GM19324 (cell line): ENCODE measurements at regions not wholly inside any gene's neighbourhood (a gene's known extent, or its start where the extent isn't known, plus 50 kb on each side); places are given as distances from the start of the nearest gene placed in this dataset.
"Not testable (repeated sequence)": the region's sequence is repeated elsewhere in the genome, so short reads cannot be mapped to it uniquely, and the experiment has no call there.

Source experiments
- ATAC-seq: cut with Tn5 transposase; IDR thresholded peaks from one replicate; pipeline ENCODE4 v1.9.1; 2021; ENCODE audit warnings: mild to moderate bottlenecking, moderate library complexity; ENCODE audit not compliant: unreplicated experiment, low FRiP score

DNA sequence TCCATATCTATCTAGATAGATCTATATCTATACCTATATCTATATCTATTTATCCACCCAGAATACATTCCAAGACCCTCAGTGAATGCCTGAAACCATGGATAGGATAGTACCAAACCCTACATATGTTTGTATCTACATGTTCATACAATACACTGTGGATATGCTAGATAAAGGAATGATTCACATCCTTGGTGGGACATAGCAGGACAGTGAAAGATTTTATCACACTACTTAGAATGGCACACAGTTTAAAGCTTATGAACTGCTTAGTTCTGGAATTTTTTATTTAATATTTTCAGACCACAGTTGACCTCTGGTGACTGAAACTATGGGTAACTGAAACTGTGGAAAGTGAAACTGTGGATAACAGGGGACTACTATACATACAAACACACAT lies 198.8 kb upstream of the TTC14 start:
- no peak for ATAC-seq

DNA sequence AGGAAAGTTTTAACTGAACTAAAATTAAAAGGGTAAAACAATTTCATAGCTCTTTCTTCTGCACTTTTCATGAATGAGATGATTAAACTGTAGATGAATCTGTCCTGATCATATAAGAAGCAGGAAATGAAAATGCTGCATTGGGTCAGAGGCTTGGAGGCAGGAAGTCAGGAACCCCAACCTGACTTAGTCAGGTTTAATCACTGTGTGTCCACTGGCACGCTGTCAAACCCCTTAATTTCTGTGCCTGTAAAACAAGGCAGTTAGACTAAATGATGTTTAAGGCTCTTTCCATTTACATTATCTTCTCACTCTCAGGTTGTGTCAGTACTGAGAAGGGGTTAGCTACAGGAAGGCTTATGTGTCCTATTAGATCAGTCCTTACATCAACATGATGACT lies 193.3 kb upstream of the TTC14 start:
- no peak for ATAC-seq

DNA sequence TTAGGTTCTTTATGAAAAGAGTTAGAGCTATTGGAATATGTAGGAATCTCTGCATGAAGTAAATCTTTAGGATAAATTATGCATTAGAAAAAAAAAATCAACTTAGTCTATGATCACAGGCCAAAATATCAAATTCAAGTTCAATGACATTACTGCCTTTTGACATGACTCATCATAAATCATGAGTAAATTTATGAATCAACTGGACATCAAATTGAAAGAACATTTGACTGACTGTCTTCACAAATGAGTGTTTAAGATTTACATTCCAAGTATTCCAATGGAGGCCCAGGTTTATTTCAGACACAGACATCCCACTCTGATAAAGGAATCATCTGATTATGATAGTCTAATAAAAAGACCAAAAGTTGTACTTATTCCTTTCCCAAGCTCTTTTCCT lies 192.8 kb upstream of the TTC14 start:
- no peak for ATAC-seq

DNA sequence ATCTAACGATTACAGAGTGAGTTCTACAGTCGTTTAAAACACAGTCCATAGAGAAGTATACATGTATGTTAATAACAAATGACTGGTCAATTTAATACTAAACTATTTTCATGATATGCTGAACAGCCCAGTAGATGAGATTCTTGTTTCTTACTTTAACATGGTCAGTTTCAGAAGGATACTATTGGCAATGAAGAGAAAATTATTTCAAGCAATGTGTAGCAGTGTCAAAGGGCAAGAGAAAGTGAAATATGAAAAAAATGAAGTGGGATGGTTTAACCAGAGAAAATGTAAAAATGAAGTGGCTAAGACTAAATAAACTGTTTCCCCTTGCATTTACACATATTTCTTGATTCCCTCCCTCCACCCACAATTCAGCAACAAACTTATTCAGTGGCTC lies 192.1 kb upstream of the TTC14 start:
- no peak for ATAC-seq

- ATAC-seq, result no peak
These were observed 187.8 kb upstream of the TTC14 start for GRCh38 chr3:180414157-180414556.

DNA sequence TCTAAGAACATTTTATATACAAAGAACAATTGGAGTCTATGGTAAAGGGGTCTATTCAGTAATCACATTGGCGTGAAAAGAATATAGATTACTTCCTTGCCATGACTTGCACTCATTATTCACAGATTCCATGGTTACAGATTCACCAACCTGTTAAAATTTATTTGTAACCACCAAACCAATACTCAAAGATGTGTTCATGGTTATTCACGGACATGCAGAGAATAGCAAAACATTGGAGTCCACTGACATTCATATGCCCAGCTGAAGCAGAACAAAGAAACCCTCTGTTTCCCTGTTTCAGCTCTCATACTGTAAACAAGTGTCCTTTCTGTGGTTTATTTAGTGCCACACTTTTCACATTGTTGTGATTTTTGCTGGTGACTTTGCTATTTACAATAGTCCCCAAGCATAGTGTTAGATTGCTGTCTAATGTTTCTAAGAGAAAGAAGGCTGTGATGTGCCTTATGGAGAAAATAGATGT lies 185.8 kb upstream of the TTC14 start:
- no peak for ATAC-seq

GRCh38 chr3:180417241-180417640 lies 184.7 kb upstream of the TTC14 start:
- ATAC-seq, result no peak

GRCh38 chr3:180420016-180420415 lies 181.9 kb upstream of the TTC14 start:
- ATAC-seq, result no peak

DNA sequence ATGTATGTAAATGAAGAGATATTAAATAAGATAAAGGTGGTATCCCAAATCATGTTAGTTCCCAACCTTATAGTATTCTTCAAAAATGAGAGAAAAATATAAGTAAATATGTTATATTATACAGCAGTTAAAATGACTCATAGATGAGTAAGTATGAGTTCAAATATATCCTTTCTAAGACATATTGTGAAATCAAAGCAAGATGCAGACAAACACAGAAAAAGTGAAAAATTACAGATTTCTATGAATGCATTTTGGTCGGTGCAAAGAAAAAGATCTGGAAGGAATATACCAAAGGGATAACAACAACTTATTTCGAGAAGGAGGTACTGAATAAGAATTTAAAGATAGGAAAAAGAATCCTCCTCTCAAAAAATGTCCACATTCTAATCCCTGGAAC lies 181.2 kb upstream of the TTC14 start:
- no peak for ATAC-seq

GRCh38 chr3:180421221-180421620 lies 180.7 kb upstream of the TTC14 start:
- ATAC-seq, result no peak

- ATAC-seq, result no peak
These were observed 180.2 kb upstream of the TTC14 start for GRCh38 chr3:180421721-180422120.

DNA sequence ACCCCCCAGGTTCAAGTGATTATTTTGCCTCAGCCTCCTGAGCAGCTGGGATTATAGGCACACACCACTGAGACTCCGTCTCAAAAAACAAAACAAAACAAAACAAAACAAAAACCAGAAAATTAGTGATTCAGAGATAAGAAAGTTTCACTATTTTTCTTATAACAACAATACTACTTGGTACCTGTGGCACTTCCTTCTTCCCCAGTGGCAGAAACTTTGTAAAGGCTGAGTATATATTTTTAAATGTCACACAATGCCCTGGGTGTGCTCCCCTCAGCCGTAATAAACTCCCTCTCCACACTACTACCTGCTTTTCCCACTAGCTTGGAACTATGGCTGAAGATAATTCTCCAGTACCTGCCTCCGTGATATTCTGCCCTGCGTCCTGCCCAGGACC lies 177.7 kb upstream of the TTC14 start:
- not testable (repeated sequence) for ATAC-seq

DNA sequence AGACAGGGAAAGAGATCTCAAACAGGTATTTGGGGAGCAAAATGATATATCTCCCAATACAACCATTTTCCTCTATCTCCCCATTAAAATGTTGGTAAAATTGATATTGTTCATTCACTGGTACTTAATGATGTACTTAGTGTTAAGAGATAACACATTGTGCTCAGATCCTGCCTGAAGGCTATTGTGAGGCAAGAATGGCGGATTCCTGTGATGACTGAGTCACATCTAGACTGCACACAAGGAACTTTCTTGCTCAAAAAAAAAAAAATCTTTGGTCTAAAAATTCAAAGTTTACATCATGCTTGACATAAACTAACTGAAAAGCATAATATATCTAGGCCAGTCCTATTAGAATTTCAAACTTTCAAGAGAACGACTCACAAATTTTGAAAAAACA lies 171.1 kb upstream of the TTC14 start:
- no peak for ATAC-seq

GRCh38 chr3:180433152-180433551 lies 168.8 kb upstream of the TTC14 start:
- no peak for ATAC-seq

GRCh38 chr3:180447136-180447535 lies 154.8 kb upstream of the TTC14 start:
- ATAC-seq, result no peak

- not testable (repeated sequence) for ATAC-seq
These were observed 153.6 kb upstream of the TTC14 start for GRCh38 chr3:180448407-180448806.

DNA sequence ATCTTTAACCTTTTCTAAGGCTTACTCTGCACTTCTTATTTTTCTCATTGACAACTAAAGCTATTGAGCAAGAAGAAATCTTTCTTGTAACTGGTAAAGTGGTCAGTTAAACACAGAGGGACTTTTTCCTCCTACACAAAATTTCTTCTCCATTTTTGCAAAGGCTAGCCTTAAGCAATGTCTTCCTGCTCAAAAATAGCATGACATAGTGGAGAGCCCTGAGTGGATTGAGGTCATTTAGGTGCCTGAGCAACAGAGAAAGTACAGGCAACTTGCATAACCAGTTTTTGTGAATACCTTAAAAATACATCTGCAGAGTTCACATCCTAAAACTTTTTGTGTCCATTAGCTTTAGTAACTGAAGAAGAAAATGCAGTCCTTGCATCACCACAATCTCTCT lies 144.7 kb upstream of the TTC14 start:
- no peak for ATAC-seq

DNA sequence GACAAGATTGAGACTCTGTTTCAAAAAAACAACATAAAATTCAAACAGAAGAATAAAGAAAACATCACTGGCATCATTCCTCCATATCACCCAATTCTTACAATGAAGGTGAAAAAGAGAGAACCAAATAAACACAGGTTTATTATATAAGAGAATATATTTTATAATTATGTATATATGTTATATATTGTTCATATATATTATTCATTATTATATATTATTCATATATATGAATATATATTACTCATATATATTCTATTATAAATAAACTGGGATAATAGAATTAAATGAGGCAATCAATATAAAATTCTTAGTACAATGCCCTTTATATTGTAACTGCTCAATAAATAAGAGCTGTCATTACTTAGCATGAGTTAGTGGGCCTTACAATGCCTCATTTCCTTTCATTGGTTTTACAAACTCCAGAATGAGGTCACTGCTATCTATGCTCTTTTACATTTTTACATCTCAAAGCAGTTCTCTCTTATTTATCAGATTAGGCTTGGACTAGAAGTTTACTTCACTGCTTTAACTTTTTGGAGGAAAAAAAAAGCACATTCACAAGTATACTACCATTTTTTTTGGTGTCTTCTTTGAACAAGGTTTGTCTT lies 135.5 kb upstream of the TTC14 start:
- ATAC-seq, result no peak

DNA sequence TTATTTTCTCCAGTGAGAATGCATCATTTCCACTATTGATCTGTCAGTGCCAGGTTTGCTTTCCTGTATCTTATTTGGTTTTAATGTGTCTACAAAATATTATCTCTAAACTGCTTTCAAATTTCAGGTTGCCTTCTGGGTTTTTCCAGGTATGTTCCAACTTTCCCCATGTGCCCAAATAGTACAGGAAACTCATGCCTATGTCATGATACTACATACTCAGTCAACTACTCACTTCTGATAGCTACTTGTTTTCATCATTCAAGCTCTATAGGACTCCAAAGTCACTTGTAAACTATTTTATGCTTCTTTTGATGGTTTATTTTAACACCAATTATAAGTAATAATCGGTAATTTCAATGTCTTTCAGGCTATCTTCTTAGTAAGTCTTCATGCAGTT lies 134.8 kb upstream of the TTC14 start:
- ATAC-seq, result no peak

GRCh38 chr3:180469149-180469548 lies 132.8 kb upstream of the TTC14 start:
- no peak for ATAC-seq

DNA sequence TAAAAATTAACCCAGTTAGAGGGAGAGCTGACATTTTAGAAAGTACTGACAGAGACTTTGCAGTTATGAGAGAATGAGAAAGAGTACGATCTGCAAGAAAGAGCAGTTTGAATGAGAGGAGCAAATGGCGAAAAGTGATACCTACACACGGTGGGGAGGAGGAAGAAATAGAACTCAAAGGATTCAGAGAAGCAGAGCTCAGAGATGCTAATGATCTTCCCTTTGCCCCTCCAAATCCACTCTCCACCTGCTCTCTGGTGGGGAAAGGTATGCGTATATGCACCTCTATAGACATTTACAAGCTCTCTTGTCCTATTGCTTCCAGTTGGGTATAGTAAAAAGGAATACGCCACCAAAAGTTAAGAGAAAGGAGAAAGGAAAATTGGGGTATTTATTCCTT lies 123.3 kb upstream of the TTC14 start:
- no peak for ATAC-seq

DNA sequence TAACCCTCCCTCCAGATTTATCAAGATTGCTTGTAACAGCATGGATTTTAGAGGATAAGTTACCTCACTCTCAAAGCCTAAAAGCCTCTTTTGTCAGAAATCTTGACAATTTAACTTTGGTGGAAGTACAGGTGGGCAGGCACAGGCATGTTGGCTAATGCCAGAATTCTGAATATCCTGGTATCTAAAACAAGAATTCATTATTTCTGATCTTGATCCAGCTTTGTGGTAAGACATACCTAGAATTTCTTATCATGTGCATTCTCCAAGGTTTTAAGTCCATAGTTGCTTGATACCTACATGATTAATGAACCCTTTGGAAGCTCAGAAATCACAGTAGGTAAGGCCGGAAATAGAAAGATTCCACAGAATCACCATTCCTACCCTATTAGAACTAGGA lies 109.9 kb upstream of the TTC14 start:
- no peak for ATAC-seq

DNA sequence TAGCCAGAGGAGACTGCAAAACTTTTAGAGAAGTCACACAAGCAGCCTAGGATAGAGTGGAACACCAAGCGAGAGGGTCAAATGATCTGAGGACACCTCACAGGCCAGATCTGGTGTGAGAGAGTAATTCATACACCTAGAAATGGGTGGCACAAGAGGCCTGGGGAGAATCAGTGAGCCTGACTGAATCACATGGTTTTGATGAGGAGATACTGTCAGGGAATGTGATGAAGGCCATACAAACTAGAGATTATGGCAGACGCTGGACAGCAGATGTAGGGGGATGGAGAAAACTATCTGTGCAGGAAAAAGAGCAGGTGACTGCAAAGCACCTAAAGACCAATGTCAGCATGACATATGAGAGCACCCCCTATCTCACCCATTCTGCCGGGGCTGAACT lies 105.0 kb upstream of the TTC14 start:
- ATAC-seq, result no peak
